Activated naive CD8-positive, alpha-beta T cell treated with anti-CD3 and anti-CD28 coated beads, Interleukin-2, amount 50 U/mL, for 24 hours (primary cell): ENCODE measurements at regions not wholly inside any gene's neighbourhood (a gene's known extent, or its start where the extent isn't known, plus 50 kb on each side); places are given as distances from the start of the nearest gene placed in this dataset.

ENCODE experiments used
- ATAC-seq: fragments of 150-1000 bp; cut with Tn5 transposase; one replicate; pipeline ENCODE4 v1.10.0; 2021
- DNase-seq: peaks from one replicate; pipeline ENCODE4 v3.0.0; 2021
- H3K27ac Mint-ChIP-seq: one replicate; pipeline ENCODE4 v1.8.0; 2021; ENCODE audit warnings: mild to moderate bottlenecking, mixed read lengths
- H3K27me3 Mint-ChIP-seq: one replicate; pipeline ENCODE4 v1.8.0; 2021; ENCODE audit warnings: mixed read lengths
- H3K36me3 Mint-ChIP-seq: one replicate; pipeline ENCODE4 v1.8.0; 2021; ENCODE audit warnings: low read depth, mixed read lengths
- H3K4me1 Mint-ChIP-seq: one replicate; pipeline ENCODE4 v1.8.0; 2021; ENCODE audit warnings: mixed read lengths
- H3K4me3 Mint-ChIP-seq: one replicate; pipeline ENCODE4 v1.8.0; 2021; ENCODE audit warnings: mild to moderate bottlenecking, moderate library complexity, mixed read lengths
- H3K9me3 Mint-ChIP-seq: one replicate; pipeline ENCODE4 v1.8.0; 2021; ENCODE audit warnings: mixed read lengths

GRCh38 chr15:68507447-68507846 lies 71.3 kb upstream of the CORO2B start:
- ATAC-seq (no peak), DNase-seq (no peak)
- H3K4me1 Mint-ChIP-seq: no peaks in the 10 kb centered on the region
- no peaks in the 10 kb centered on the region for H3K36me3 Mint-ChIP-seq
- H3K9me3 Mint-ChIP-seq: no peaks in the 10 kb centered on the region
- no peak overlapping the region for H3K4me3 Mint-ChIP-seq
- peaks cover 15% of the 10 kb centered on the region for H3K27me3 Mint-ChIP-seq
- H3K27ac Mint-ChIP-seq: no peak overlapping the region

- ATAC-seq (no peak), DNase-seq (no peak)
- Mint-ChIP-seq H3K27me3 (peaks cover 15% of the 10 kb centered on the region), H3K27ac (no peak overlapping the region), H3K4me3 (no peak overlapping the region), H3K4me1 (no peaks in the 10 kb centered on the region), H3K9me3 (no peaks in the 10 kb centered on the region), H3K36me3 (no peaks in the 10 kb centered on the region)
These were observed 70.2 kb upstream of the CORO2B start for GRCh38 chr15:68508485-68509189.

DNA sequence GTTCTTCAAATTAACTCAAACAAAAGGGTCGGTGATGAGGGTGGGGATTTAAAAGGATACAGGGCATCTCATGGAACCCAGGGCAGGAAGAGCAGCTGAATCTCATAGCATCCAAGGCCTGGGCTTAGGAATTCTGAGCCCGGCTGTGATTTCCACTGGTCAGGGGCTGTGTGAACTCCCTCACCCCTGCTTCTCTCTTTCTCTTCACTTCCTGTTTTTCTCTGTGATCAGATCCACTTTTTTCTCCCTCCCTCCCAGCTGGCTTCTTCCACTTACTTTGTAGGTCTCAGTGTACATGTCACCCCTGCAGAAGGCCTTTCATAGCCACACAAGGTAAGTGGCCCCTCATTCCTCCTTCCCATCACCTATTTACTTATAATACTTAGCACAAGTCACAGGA lies 68.2 kb upstream of the CORO2B start:
- DNase-seq: no peak
- no peak overlapping the region for H3K4me3 Mint-ChIP-seq

DNA sequence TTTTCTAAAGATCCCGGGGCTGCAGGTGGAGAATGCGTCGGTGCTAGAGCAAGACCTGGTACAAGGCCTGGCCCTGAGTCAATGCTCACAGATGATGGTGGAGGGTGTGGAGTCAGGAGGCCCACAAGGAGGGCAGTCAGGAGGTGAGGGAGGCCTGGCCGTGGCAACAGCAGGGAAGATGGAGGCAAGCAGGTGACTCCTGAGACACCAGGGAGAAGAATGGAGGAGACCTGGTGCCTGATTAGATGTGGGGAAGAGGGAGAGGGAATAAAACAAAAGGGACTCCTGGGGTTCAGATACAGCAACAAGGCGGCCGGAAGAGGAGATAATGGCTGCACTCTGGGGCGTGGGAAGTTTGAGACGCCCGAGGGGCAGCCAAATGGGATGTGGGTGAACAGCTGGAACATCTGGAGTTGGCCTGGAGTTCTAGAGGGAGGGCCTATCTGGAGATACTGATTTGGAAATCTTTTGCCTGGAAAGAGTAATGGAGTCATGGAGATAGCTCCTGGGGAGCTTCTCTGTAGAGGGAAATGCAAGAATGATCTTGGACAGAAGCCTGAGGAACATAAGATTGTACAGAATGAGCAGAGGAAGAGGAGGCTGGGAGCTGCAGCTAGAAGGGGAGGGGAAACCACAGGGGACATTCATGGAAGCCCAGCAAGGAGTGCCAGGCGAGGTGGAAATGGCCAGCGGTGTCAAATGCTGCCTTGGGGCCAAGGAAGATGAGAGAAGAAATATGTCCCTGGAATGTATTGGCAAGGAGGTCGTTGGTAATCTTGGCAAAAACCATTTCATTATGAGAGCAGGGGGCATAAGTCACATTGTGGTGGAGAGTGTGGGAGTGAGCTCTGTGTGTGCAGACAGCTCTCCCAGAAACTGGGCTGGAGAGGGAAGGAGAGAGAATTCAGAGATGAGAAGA lies 67.5 kb upstream of the CORO2B start:
- Mint-ChIP-seq H3K9me3 (no peaks in the 10 kb centered on the region), H3K27me3 (peaks cover 10% of the 10 kb centered on the region), H3K4me1 (no peaks in the 10 kb centered on the region), H3K36me3 (no peaks in the 10 kb centered on the region), H3K4me3 (no peak overlapping the region), H3K27ac (no peak overlapping the region)
- DNase-seq (no peak), ATAC-seq (no peak)

More for the DNA sequence above, 68.2 kb upstream of the CORO2B start:
- H3K4me1 Mint-ChIP-seq: no peaks in the 10 kb centered on the region
- no peak for ATAC-seq
- no peak overlapping the region for H3K27ac Mint-ChIP-seq
- H3K9me3 Mint-ChIP-seq: no peaks in the 10 kb centered on the region
- no peaks in the 10 kb centered on the region for H3K36me3 Mint-ChIP-seq
- H3K27me3 Mint-ChIP-seq: peaks cover 8% of the 10 kb centered on the region

GRCh38 chr15:68512052-68512451 lies 66.7 kb upstream of the CORO2B start:
- ATAC-seq: no peak
- H3K36me3 Mint-ChIP-seq: no peaks in the 10 kb centered on the region
- no peaks in the 10 kb centered on the region for H3K4me1 Mint-ChIP-seq
- H3K27me3 Mint-ChIP-seq: peaks cover 10% of the 10 kb centered on the region
- no peak overlapping the region for H3K4me3 Mint-ChIP-seq
- H3K27ac Mint-ChIP-seq: no peak overlapping the region
- no peak for DNase-seq
- H3K9me3 Mint-ChIP-seq: no peaks in the 10 kb centered on the region

GRCh38 chr15:68512598-68512997 lies 66.2 kb upstream of the CORO2B start:
- no peak for ATAC-seq
- no peak overlapping the region for H3K27ac Mint-ChIP-seq

DNA sequence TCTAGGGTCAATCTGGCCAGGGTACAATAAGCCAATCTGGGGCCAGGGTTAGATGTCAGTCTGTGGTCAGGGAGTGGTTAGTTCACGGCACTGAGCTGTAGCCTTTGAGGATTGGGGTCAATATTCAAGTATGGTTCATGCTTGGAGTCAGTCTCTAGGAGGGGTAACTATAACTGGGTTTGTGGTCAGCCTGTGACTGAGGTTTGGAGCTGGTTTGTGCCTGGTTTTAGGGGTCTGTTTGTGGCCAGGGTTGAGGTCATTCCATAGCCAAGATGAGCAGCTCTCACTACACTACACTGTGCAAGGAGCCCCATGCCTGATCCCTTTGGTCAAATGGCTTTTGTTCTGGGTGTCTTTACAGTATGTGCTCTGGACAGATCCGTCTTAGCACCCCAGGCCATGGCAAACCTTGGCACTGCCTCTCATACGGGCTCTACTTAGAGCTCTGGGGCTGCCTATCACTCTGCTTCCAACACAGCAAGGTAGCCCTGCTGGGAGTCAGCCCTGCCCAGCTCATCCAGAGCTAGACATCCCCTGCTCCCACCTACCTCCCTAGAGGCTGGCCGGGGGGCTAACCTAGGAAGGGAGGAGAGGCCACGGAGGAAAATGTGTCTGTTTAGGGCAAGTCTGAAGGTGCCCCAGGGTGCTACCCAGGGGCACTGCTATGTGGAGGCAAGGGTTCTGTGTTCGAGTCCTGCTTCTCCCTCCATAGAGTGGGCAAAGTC lies 63.3 kb upstream of the CORO2B start:
- no peak for ATAC-seq
- H3K4me3 Mint-ChIP-seq: no peak overlapping the region
- peaks cover 15% of the 10 kb centered on the region for H3K27me3 Mint-ChIP-seq
- H3K36me3 Mint-ChIP-seq: no peaks in the 10 kb centered on the region
- no peak for DNase-seq
- H3K9me3 Mint-ChIP-seq: no peaks in the 10 kb centered on the region
- H3K4me1 Mint-ChIP-seq: no peaks in the 10 kb centered on the region
- H3K27ac Mint-ChIP-seq: no peak overlapping the region

More at GRCh38 chr15:68512598-68512997, 66.2 kb upstream of the CORO2B start:
- H3K27me3 Mint-ChIP-seq: peaks cover 10% of the 10 kb centered on the region
- no peaks in the 10 kb centered on the region for H3K4me1 Mint-ChIP-seq
- no peaks in the 10 kb centered on the region for H3K9me3 Mint-ChIP-seq
- no peak for DNase-seq
- H3K4me3 Mint-ChIP-seq: no peak overlapping the region
- H3K36me3 Mint-ChIP-seq: no peaks in the 10 kb centered on the region

DNA sequence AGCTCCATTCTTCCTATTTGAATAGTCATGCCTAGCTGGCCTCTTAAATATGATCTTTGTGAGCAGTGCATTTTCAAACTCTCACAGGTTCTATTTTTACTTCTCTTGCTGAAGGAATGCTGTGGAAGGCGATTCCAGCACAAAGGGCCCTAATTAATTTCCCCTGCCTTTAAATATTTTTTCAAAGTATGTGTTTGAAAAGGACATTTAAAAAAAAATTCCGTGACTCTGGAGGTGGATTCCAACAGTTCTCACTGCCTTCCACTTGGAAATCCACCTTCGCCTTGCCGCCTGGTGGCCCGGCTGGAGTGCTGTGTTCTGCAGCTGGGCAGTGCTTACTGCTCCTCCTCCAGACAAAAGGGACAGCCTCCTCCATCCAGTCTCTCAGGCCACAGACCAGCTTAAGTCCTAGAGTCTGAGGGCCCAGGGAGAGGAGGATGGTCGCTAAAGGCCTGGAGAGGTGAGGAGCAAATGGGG lies 61.5 kb upstream of the CORO2B start:
- DNase-seq (no peak), ATAC-seq (no peak)
- Mint-ChIP-seq H3K27ac (no peak overlapping the region), H3K9me3 (no peaks in the 10 kb centered on the region), H3K4me1 (no peaks in the 10 kb centered on the region), H3K4me3 (no peak overlapping the region), H3K27me3 (peaks cover 17% of the 10 kb centered on the region), H3K36me3 (no peaks in the 10 kb centered on the region)

- Mint-ChIP-seq H3K36me3 (no peaks in the 10 kb centered on the region), H3K4me1 (no peaks in the 10 kb centered on the region), H3K27me3 (peaks cover 22% of the 10 kb centered on the region), H3K9me3 (no peaks in the 10 kb centered on the region), H3K4me3 (no peak overlapping the region), H3K27ac (no peak overlapping the region)
- DNase-seq (no peak), ATAC-seq (no peak)
These were observed 60.7 kb upstream of the CORO2B start for GRCh38 chr15:68518046-68518445.

DNA sequence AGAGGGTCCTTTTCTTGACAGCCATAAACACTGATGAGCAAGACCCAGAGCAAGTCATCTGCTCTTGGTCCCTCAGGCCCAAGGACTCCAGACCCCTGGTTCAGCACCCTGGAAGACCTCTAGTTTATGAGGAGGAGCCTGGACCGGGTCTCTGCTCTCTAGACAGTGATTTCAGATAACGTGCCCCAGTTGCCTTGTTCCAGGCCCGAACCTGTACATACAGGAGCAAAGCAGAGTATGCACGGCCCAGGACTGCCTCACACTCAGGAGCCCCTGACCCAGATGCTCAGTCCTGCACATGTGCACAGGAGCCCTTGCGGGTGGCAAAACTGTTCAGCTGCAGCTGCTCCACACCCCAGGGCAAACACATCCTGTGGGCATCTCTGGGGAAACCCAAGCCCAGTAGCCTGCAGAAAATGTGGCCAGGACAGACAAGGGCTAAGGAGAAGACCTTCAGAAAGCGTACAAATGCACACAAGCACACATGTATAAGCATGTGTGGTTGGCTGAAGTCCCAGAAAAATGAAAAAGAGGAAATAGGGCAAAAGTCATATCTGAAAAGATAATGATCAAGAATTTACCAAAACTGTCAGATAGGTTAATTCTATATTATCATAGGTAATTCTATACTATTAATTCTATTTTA lies 59.9 kb upstream of the CORO2B start:
- no peaks in the 10 kb centered on the region for H3K4me1 Mint-ChIP-seq
- ATAC-seq: no peak
- peaks cover 27% of the 10 kb centered on the region for H3K27me3 Mint-ChIP-seq

GRCh38 chr15:68524753-68525584 lies 53.8 kb upstream of the CORO2B start:
- DNase-seq: no peak
- Mint-ChIP-seq H3K4me3 (no peak overlapping the region), H3K27me3 (peaks cover 32% of the 10 kb centered on the region), H3K9me3 (no peaks in the 10 kb centered on the region), H3K4me1 (peaks cover 20% of the 10 kb centered on the region), H3K27ac (no peak overlapping the region), H3K36me3 (no peaks in the 10 kb centered on the region)
- no peak for ATAC-seq

More for the DNA sequence above, 59.9 kb upstream of the CORO2B start:
- no peaks in the 10 kb centered on the region for H3K36me3 Mint-ChIP-seq
- no peak for DNase-seq
- H3K27ac Mint-ChIP-seq: no peak overlapping the region
- no peaks in the 10 kb centered on the region for H3K9me3 Mint-ChIP-seq
- no peak overlapping the region for H3K4me3 Mint-ChIP-seq

DNA sequence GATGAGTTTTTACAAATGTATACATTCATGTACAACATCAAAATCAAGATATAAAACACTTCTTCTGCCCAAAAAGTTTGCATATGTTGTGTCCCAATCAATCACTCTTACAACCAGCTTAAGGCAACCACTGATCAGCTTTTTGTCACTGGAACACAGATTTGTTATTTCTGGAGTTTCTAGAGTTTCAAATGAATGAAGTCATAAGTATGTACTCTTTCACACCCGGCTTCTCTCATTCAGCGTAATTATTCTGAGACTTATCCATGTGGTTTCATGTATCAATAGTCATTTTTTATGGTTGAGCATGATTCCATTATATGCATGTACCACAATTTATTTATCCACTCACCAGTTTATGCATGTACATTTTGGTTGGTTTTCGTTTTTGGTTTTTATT lies 53.0 kb upstream of the CORO2B start:
- peaks cover 2% of the 10 kb centered on the region for H3K9me3 Mint-ChIP-seq
- H3K4me3 Mint-ChIP-seq: no peak overlapping the region
- H3K4me1 Mint-ChIP-seq: peaks cover 20% of the 10 kb centered on the region
- peaks cover 30% of the 10 kb centered on the region for H3K27me3 Mint-ChIP-seq
- ATAC-seq (no peak), DNase-seq (no peak)
- H3K27ac Mint-ChIP-seq: no peak overlapping the region
- no peaks in the 10 kb centered on the region for H3K36me3 Mint-ChIP-seq

- Mint-ChIP-seq H3K36me3 (no peaks in the 10 kb centered on the region), H3K9me3 (peaks cover 6% of the 10 kb centered on the region), H3K4me3 (no peak overlapping the region), H3K27ac (no peak overlapping the region), H3K4me1 (peaks cover 20% of the 10 kb centered on the region), H3K27me3 (peaks cover 27% of the 10 kb centered on the region)
- ATAC-seq: peak; percentile 72
- DNase-seq: no peak
These were observed 52.5 kb upstream of the CORO2B start for GRCh38 chr15:68526269-68526668.
